NCI-H748 (cell line): ENCODE measurements at regions not wholly inside any gene's neighbourhood (a gene's known extent, or its start where the extent isn't known, plus 50 kb on each side); places are given as distances from the start of the nearest gene placed in this dataset.

Source experiments
- DNase-seq: peaks from one replicate; lab custom pipeline; 2025; ENCODE audit not compliant: unreplicated experiment; lab: John Stamatoyannopoulos, UW

GRCh38 chr1:95370691-95371562 is 136.9 kb downstream of the RWDD3 start:
- DNase-seq: no peak

GRCh38 chr1:95371666-95372282 is 137.8 kb downstream of the RWDD3 start:
- no peak for DNase-seq

GRCh38 chr1:95375174-95375573 is 141.2 kb downstream of the RWDD3 start:
- DNase-seq: no peak

- DNase-seq: no peak
Observed at GRCh38 chr1:95380909-95381308, 146.9 kb downstream of the RWDD3 start.

- DNase-seq: no peak
Observed at GRCh38 chr1:95382000-95382786, 148.2 kb downstream of the RWDD3 start.

- no peak for DNase-seq
Observed at GRCh38 chr1:95383111-95383510, 149.1 kb downstream of the RWDD3 start.

- no peak for DNase-seq
Observed at GRCh38 chr1:95384567-95384966, 150.6 kb downstream of the RWDD3 start.

- DNase-seq: no peak
Observed at GRCh38 chr1:95386371-95386770, 152.4 kb downstream of the RWDD3 start.

- no peak for DNase-seq
Observed at GRCh38 chr1:95386915-95387314, 152.9 kb downstream of the RWDD3 start.

- peak; percentile 92 for DNase-seq
Observed at GRCh38 chr1:95388031-95388430, 154.0 kb downstream of the RWDD3 start.

GRCh38 chr1:95393434-95393833 is 159.4 kb downstream of the RWDD3 start:
- DNase-seq: no peak

GRCh38 chr1:95396557-95396956 is 162.5 kb downstream of the RWDD3 start:
- DNase-seq: no peak

- no peak for DNase-seq
Observed at GRCh38 chr1:95402780-95403179, 168.8 kb downstream of the RWDD3 start.

GRCh38 chr1:95406279-95406678 is 172.3 kb downstream of the RWDD3 start:
- no peak for DNase-seq

GRCh38 chr1:95407131-95407885 is 173.3 kb downstream of the RWDD3 start:
- no peak for DNase-seq

- DNase-seq: no peak
Observed at GRCh38 chr1:95407886-95408291, 173.9 kb downstream of the RWDD3 start.

- peak; percentile 17 for DNase-seq
Observed at GRCh38 chr1:95408507-95409136, 174.6 kb downstream of the RWDD3 start.

- no peak for DNase-seq
Observed at GRCh38 chr1:95409276-95409675, 175.3 kb downstream of the RWDD3 start.

- DNase-seq: no peak
Observed at GRCh38 chr1:95409901-95410300, 175.9 kb downstream of the RWDD3 start.

GRCh38 chr1:95415146-95415545 is 181.1 kb downstream of the RWDD3 start:
- no peak for DNase-seq

- DNase-seq: no peak
Observed at GRCh38 chr1:95426772-95427171, 192.8 kb downstream of the RWDD3 start.
